Loucy (cell line): ENCODE measurements at regions not wholly inside any gene's neighbourhood (a gene's known extent, or its start where the extent isn't known, plus 50 kb on each side); places are given as distances from the start of the nearest gene placed in this dataset.
A peak's percentile ranks its signal among the peaks of the same experiment; 100 is the strongest.

ENCODE experiments used
- H2AFZ ChIP-seq: fragments of 200-600 bp; sonication (generic); 2 replicates; pipeline ENCODE4 v1.6.0; 2016; ENCODE audit warnings: antibody characterized with exemption, mild to moderate bottlenecking, low read length, moderate library complexity
- H3F3A ChIP-seq: fragments of 200-600 bp; 2 replicates; pipeline ENCODE4 v1.6.0; 2016; ENCODE audit warnings: antibody characterized with exemption, low read depth, mild to moderate bottlenecking
- H3K27me3 ChIP-seq: fragments of 200-600 bp; sonication (generic); 2 replicates; pipeline ENCODE4 v1.6.1; 2014; ENCODE audit warnings: low read length, mild to moderate bottlenecking; ENCODE audit not compliant: insufficient read depth, poor library complexity, severe bottlenecking
- H3K36me3 ChIP-seq: fragments of 200-600 bp; sonication (generic); 2 replicates; pipeline ENCODE4 v1.6.1; 2016; ENCODE audit warnings: low read length; ENCODE audit not compliant: insufficient read depth
- H3K4me1 ChIP-seq: fragments of 200-600 bp; sonication (generic); 2 replicates; pipeline ENCODE4 v1.5.1; 2014; ENCODE audit warnings: low read length, mild to moderate bottlenecking; ENCODE audit not compliant: insufficient read depth, poor library complexity, severe bottlenecking
- H3K4me2 ChIP-seq: fragments of 200-600 bp; sonication (generic); 2 replicates; pipeline ENCODE4 v1.6.0; 2014; ENCODE audit warnings: antibody characterized with exemption, low read length, low read depth, mild to moderate bottlenecking; ENCODE audit not compliant: poor library complexity, severe bottlenecking
- H3K4me3 ChIP-seq: fragments of 200-600 bp; sonication (generic); 2 replicates; pipeline ENCODE4 v1.5.1; 2014; ENCODE audit warnings: low read length, mild to moderate bottlenecking, mixed read lengths; ENCODE audit not compliant: poor library complexity, severe bottlenecking
- H3K79me2 ChIP-seq: fragments of 200-600 bp; sonication (generic); 2 replicates; pipeline ENCODE4 v1.6.1; 2014; ENCODE audit warnings: low read length; ENCODE audit not compliant: insufficient read depth
- H3K9ac ChIP-seq: fragments of 200-600 bp; sonication (generic); 2 replicates; pipeline ENCODE4 v1.6.0; 2014; ENCODE audit warnings: mild to moderate bottlenecking, low read depth, low read length, moderate library complexity; ENCODE audit not compliant: poor library complexity, severe bottlenecking
- H3K9me2 ChIP-seq: fragments of 200-600 bp; sonication (generic); replicated peaks from 2 replicates; pipeline ENCODE4 v1.6.1; 2016; ENCODE audit warnings: low read depth, low read length, mixed read lengths
- H3K9me3 ChIP-seq: fragments of 200-600 bp; sonication (generic); 2 replicates; pipeline ENCODE4 v1.6.1; 2014; ENCODE audit warnings: mild to moderate bottlenecking, antibody characterized with exemption, low read length, low read depth; ENCODE audit not compliant: insufficient read depth
- H4K20me1 ChIP-seq: fragments of 200-600 bp; sonication (generic); 2 replicates; pipeline ENCODE4 v1.6.0; 2014; ENCODE audit warnings: antibody characterized with exemption, low read length, mild to moderate bottlenecking; ENCODE audit not compliant: insufficient read depth, poor library complexity, severe bottlenecking
- EZH2phosphoT487 ChIP-seq: fragments of 200-600 bp; IDR thresholded peaks from 2 replicates; pipeline ENCODE4 v1.6.1; 2018; ENCODE audit warnings: antibody characterized with exemption, mild to moderate bottlenecking, moderate library complexity, borderline replicate concordance
- TF ChIP-seq, protein P1 (sequence below): fragments of 200-600 bp; sonication (generic); conservative IDR thresholded peaks from 2 replicates; pipeline ENCODE4 v1.5.1; 2014; ENCODE audit warnings: mild to moderate bottlenecking, antibody characterized with exemption, low read length

DNA sequence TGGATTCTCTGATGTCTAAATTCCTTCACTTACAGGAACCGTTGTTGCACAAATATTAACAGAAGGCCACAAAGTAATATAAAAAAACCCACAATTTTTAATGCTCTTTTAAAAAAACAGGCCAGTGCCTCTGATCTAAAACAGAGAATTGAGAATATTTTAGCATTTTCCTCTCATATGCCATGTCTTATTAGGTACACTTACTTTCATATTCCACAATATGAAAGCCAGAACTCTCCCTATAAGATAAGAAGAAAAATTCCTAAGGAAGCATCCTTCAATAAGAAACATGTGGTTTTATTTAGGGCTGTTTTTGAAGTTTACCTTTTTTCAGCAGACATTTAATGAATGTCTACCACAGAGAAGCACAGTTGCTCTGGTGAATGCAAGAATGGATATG, 214.5 kb downstream of the FAT3 start:
- Histone ChIP-seq H2AFZ (peak overlapping the region; percentile 21; the same call in 1 of the 2 replicates), H3K4me3 (no peak overlapping the region), H3K9ac (no peak overlapping the region), H3K9me3 (no peaks in the 10 kb centered on the region), H3K36me3 (no peaks in the 10 kb centered on the region), H3K9me2 (no peaks in the 10 kb centered on the region), H3K27me3 (no peaks in the 10 kb centered on the region), H3K4me1 (peaks cover 22% of the 10 kb centered on the region), H3F3A (no peaks in the 10 kb centered on the region), H3K79me2 (no peaks in the 10 kb centered on the region), H4K20me1 (no peaks in the 10 kb centered on the region), H3K4me2 (no peak overlapping the region)
- TF ChIP-seq, protein P1, sequence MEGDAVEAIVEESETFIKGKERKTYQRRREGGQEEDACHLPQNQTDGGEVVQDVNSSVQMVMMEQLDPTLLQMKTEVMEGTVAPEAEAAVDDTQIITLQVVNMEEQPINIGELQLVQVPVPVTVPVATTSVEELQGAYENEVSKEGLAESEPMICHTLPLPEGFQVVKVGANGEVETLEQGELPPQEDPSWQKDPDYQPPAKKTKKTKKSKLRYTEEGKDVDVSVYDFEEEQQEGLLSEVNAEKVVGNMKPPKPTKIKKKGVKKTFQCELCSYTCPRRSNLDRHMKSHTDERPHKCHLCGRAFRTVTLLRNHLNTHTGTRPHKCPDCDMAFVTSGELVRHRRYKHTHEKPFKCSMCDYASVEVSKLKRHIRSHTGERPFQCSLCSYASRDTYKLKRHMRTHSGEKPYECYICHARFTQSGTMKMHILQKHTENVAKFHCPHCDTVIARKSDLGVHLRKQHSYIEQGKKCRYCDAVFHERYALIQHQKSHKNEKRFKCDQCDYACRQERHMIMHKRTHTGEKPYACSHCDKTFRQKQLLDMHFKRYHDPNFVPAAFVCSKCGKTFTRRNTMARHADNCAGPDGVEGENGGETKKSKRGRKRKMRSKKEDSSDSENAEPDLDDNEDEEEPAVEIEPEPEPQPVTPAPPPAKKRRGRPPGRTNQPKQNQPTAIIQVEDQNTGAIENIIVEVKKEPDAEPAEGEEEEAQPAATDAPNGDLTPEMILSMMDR: no peak
- TF ChIP-seq EZH2phosphoT487: no peak

DNA sequence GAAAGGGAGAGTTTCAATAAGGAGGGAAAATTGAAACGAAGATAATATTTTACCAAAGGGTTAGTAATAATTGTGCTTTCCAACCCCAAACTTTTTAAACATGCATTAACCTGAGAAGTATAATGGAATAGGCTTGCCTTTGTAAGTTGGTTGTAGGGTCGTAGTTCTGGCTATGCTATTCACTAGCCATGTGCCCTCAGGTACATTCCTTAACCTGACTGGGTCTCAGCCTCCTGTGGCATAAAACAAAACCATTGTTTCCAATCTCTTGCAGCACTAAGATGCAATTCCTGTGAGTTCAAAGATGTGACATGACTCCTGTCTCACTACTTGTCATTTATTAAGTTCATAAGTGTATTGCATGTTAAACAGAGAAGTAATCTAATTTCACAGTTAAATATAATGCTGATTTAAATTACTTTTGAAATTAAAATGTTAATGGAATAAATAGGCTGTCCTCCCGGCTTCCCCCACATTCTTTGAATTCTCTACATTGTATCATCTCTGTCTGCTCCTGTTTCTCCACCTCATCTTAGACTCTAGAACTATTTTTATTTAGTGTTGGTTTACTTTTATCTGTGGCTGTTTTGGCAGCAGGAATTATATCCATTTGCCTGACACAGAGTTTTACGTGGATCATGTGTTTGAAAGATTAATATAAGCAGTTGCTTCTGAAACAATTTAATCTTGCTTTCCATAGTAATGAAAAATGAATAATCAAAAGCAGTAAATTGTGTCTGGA, 216.3 kb downstream of the FAT3 start:
- TF ChIP-seq, protein P1: no peak
- no peak for TF ChIP-seq EZH2phosphoT487
- H3K4me2 ChIP-seq: no peak overlapping the region
- H3K27me3 ChIP-seq: no peaks in the 10 kb centered on the region
- H4K20me1 ChIP-seq: no peaks in the 10 kb centered on the region
- H3F3A ChIP-seq: no peaks in the 10 kb centered on the region
- peaks cover 22% of the 10 kb centered on the region for H3K4me1 ChIP-seq
- H3K79me2 ChIP-seq: no peaks in the 10 kb centered on the region
- H3K9me2 ChIP-seq: no peaks in the 10 kb centered on the region
- no peaks in the 10 kb centered on the region for H3K36me3 ChIP-seq
- H3K9ac ChIP-seq: no peak overlapping the region
- no peak overlapping the region for H3K4me3 ChIP-seq
- H2AFZ ChIP-seq: no peak overlapping the region
- no peaks in the 10 kb centered on the region for H3K9me3 ChIP-seq

DNA sequence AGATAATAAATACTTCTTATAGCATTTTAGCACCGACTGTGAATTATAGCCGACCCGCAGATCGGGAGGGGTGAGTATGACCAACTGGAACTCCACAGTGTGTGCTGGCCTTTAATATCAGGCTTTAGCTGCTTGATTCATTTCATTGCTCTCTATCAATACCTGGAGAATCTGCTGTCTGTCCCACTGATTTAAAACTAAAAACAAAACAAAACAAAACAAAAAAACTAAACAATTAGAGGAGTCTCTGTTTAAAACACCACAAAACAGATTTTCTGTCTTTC, 216.8 kb downstream of the FAT3 start:
- no peak overlapping the region for H3K9ac ChIP-seq
- no peaks in the 10 kb centered on the region for H3K9me2 ChIP-seq
- peaks cover 22% of the 10 kb centered on the region for H3K4me1 ChIP-seq
- no peaks in the 10 kb centered on the region for H3K36me3 ChIP-seq
- no peaks in the 10 kb centered on the region for H3K27me3 ChIP-seq
- H3K4me3 ChIP-seq: no peak overlapping the region
- TF ChIP-seq, protein P1: no peak
- no peak for TF ChIP-seq EZH2phosphoT487
- H3F3A ChIP-seq: no peaks in the 10 kb centered on the region
- no peak overlapping the region for H2AFZ ChIP-seq
- no peaks in the 10 kb centered on the region for H4K20me1 ChIP-seq
- H3K9me3 ChIP-seq: no peaks in the 10 kb centered on the region
- H3K4me2 ChIP-seq: no peak overlapping the region
- H3K79me2 ChIP-seq: no peaks in the 10 kb centered on the region
